ENCODE measurements at regions not wholly inside any gene's neighbourhood (a gene's known extent, or its start where the extent isn't known, plus 50 kb on each side); places are given as distances from the start of the nearest gene placed in this dataset.

GRCh38 chr10:121385136-121385535, 213.1 kb downstream of the FGFR2 start:
- TF ChIP-seq EZH2 (IDR thresholded peaks at IDR 0.05; ENCODE audit: insufficient read depth, low read length), result no peak
- TF ChIP-seq, protein P1, sequence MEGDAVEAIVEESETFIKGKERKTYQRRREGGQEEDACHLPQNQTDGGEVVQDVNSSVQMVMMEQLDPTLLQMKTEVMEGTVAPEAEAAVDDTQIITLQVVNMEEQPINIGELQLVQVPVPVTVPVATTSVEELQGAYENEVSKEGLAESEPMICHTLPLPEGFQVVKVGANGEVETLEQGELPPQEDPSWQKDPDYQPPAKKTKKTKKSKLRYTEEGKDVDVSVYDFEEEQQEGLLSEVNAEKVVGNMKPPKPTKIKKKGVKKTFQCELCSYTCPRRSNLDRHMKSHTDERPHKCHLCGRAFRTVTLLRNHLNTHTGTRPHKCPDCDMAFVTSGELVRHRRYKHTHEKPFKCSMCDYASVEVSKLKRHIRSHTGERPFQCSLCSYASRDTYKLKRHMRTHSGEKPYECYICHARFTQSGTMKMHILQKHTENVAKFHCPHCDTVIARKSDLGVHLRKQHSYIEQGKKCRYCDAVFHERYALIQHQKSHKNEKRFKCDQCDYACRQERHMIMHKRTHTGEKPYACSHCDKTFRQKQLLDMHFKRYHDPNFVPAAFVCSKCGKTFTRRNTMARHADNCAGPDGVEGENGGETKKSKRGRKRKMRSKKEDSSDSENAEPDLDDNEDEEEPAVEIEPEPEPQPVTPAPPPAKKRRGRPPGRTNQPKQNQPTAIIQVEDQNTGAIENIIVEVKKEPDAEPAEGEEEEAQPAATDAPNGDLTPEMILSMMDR (IDR thresholded peaks at IDR 0.05; ENCODE audit: insufficient read depth, low read depth, low read length), result no peak

Data from astrocyte (in vitro differentiated cells and primary cell).